ENCODE measurements at regions not wholly inside any gene's neighbourhood (a gene's known extent, or its start where the extent isn't known, plus 50 kb on each side); places are given as distances from the start of the nearest gene placed in this dataset.
"Not testable (repeated sequence)": the region's sequence is repeated elsewhere in the genome, so short reads cannot be mapped to it uniquely, and the experiment has no call there.

GRCh38 chr5:36744773-36745589, 131.6 kb upstream of the NIPBL start:
- DNase-seq: peak; percentile 83
- Histone ChIP-seq H3K9me3 (no peaks in the 10 kb centered on the region), H3K27ac (peak overlapping the region in 4 of 8 donors; percentile 23 to 44 (median 34)), H3K4me3 (peak overlapping the region; percentile 44 to 76 (median 55)), H3K36me3 (no peaks in the 10 kb centered on the region), H3K4me1 (peaks cover 5 to 32% (median 20%) of the 10 kb centered on the region in 6 donors), H3K27me3 (replicated peaks in 1 of 7) (peaks cover 0 to 28% (median 0%) of the 10 kb centered on the region in 7 donors)
- intact Hi-C loops (cut with DNase I; ENCODE audit: low total_unique reads): no loop called here
- 1 to 3% (median 2%) methylated on average over 31 to 50 of the region's 50 CpGs for WGBS, 5 donors
- TF ChIP-seq POLR2A (IDR thresholded peaks at IDR 0.05) (no peak), CTCF (IDR thresholded peaks at IDR 0.05 in 8 of 11, conservative IDR thresholded peaks at IDR 0.05 in 3 of 11) (peak in 3 of 11 experiments; percentile 5 to 24 (median 16)), POLR2AphosphoS5 (IDR thresholded peaks at IDR 0.05) (peak in 2 of 3 donors; percentile 40 to 56)

GRCh38 chr5:36747794-36748193, 128.8 kb upstream of the NIPBL start:
- H3K9me3 ChIP-seq; H3K4me3 ChIP-seq; H3K36me3 ChIP-seq; intact Hi-C loops (cut with DNase I; ENCODE audit: low total_unique reads); DNase-seq; H3K27ac ChIP-seq: not testable (repeated sequence)
- H3K27me3 ChIP-seq (replicated peaks in 1 of 7): peaks cover 0 to 28% (median 0%) of the 10 kb centered on the region in 7 donors
- peaks cover 5 to 25% (median 20%) of the 10 kb centered on the region in 6 donors for H3K4me1 ChIP-seq
- 94 to 98% (median 96%) methylated on average over 3 of the region's 4 CpGs for WGBS, 5 donors

DNA sequence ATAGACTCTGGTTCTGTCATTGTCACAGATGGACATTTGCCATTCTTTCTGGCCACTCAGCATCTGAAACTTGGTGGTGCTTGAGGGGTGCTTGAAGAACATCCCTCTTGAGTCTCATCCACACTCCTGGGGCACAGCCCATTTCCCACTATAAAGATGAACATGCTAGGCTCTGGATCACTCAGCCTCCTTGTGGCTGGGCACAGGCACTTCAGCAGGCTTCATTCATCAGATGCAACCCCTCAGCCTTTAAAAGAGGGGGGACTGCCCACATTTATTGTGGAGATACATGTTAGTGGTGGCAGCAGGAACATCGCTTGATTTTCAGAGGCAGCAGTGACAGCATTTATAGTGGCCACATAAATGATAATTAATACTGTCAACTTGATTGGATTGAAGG, 124.7 kb upstream of the NIPBL start:
- Histone ChIP-seq H3K4me1 (no peaks in the 10 kb centered on the region), H3K27ac (no peak overlapping the region), H3K36me3 (no peaks in the 10 kb centered on the region), H3K4me3 (no peak overlapping the region), H3K9me3 (no peaks in the 10 kb centered on the region), H3K27me3 (replicated peaks in 1 of 7) (no peaks in the 10 kb centered on the region)
- DNase-seq: no peak
- intact Hi-C loops (cut with DNase I; ENCODE audit: low total_unique reads): no loop called here
- whole genome bisulfite sequencing, 5 donors: 94 to 100% (median 95%) methylated on average over 1 of the region's 1 CpG
- TF ChIP-seq POLR2AphosphoS5 (IDR thresholded peaks at IDR 0.05) (no peak), POLR2A (IDR thresholded peaks at IDR 0.05) (no peak), CTCF (IDR thresholded peaks at IDR 0.05 in 8 of 11, conservative IDR thresholded peaks at IDR 0.05 in 3 of 11) (no peak)

DNA sequence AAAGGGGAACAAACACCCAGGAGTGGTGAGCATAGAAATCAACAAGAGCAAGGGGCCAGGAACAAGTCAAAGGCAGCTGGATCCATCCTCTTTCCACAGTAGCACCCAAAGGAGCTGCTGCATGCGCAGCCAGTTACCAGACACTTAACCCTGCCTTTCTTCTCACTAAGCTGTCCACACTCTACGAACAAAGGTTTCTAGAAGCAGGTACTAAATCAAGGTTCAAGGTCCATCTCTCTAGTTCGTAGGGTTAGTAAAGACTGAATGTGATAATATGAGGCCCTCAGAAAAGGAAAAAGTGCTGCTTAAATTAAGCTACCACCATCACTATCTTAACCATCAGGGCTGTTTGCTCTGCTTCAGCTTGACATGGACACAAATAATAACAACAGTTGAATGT, 121.2 kb upstream of the NIPBL start:
- whole genome bisulfite sequencing, 5 donors: 84 to 93% (median 86%) methylated on average over 3 of the region's 3 CpGs
- Histone ChIP-seq H3K9me3 (no peaks in the 10 kb centered on the region), H3K27me3 (replicated peaks in 1 of 7) (no peaks in the 10 kb centered on the region), H3K27ac (no peak overlapping the region), H3K4me1 (no peaks in the 10 kb centered on the region), H3K4me3 (no peak overlapping the region), H3K36me3 (no peaks in the 10 kb centered on the region)
- no peak for DNase-seq
- TF ChIP-seq POLR2A (IDR thresholded peaks at IDR 0.05): no peak
- no peak for TF ChIP-seq POLR2AphosphoS5 (IDR thresholded peaks at IDR 0.05)
- no peak for TF ChIP-seq CTCF (IDR thresholded peaks at IDR 0.05 in 8 of 11, conservative IDR thresholded peaks at IDR 0.05 in 3 of 11)
- intact Hi-C loops (cut with DNase I; ENCODE audit: low total_unique reads): no loop called here

Data from spleen (tissue), 11 donors.